Epithelial cell of proximal tubule (primary cell): ENCODE measurements at regions not wholly inside any gene's neighbourhood (a gene's known extent, or its start where the extent isn't known, plus 50 kb on each side); places are given as distances from the start of the nearest gene placed in this dataset.

Source experiments
- DNase-seq: peaks from one replicate; pipeline ENCODE4 v3.0.0-alpha.2; 2011; ENCODE audit warnings: low read depth
- H3K4me3 ChIP-seq: 2 replicates; pipeline ENCODE4 v1.5.1; 2011; ENCODE audit warnings: low read depth, mild to moderate bottlenecking, low read length
- CTCF ChIP-seq: conservative IDR thresholded peaks from 2 replicates; pipeline ENCODE4 v1.5.1; 2012; ENCODE audit warnings: low read depth, mild to moderate bottlenecking, low read length

- no peak for DNase-seq
- H3K4me3 ChIP-seq: no peak overlapping the region
- TF ChIP-seq CTCF: no peak
Observed at GRCh38 chr5:54669845-54670244, 152.3 kb downstream of the SNX18 start.

- DNase-seq: no peak
Observed at GRCh38 chr5:54669285-54669684, 151.7 kb downstream of the SNX18 start.

GRCh38 chr5:54668096-54668495 is 150.5 kb downstream of the SNX18 start:
- H3K4me3 ChIP-seq: no peak overlapping the region
- TF ChIP-seq CTCF: no peak
- no peak for DNase-seq

More at GRCh38 chr5:54669285-54669684, 151.7 kb downstream of the SNX18 start:
- no peak overlapping the region for H3K4me3 ChIP-seq
- no peak for TF ChIP-seq CTCF

- H3K4me3 ChIP-seq: no peak overlapping the region
- no peak for TF ChIP-seq CTCF
- no peak for DNase-seq
Observed at GRCh38 chr5:54667136-54667535, 149.6 kb downstream of the SNX18 start.

GRCh38 chr5:54663866-54664265 is 146.3 kb downstream of the SNX18 start:
- no peak for TF ChIP-seq CTCF
- peak; percentile 46 for DNase-seq
- H3K4me3 ChIP-seq: no peak overlapping the region

- H3K4me3 ChIP-seq: no peak overlapping the region
- no peak for DNase-seq
- TF ChIP-seq CTCF: no peak
Observed at GRCh38 chr5:54661111-54661510, 143.6 kb downstream of the SNX18 start.

GRCh38 chr5:54659700-54660131 is 142.2 kb downstream of the SNX18 start:
- DNase-seq: no peak
- TF ChIP-seq CTCF: no peak
- no peak overlapping the region for H3K4me3 ChIP-seq
